T-helper 2 cell treated with Interferon-gamma antibody and Interleukin-4, amounts not matched to agents 5 μg/mL and 100 μg/mL, for 36 hours (primary cell): ENCODE measurements at regions not wholly inside any gene's neighbourhood (a gene's known extent, or its start where the extent isn't known, plus 50 kb on each side); places are given as distances from the start of the nearest gene placed in this dataset.
"Not testable (repeated sequence)": the region's sequence is repeated elsewhere in the genome, so short reads cannot be mapped to it uniquely, and the experiment has no call there.

ENCODE experiments used
- DNase-seq: peaks from one replicate; pipeline ENCODE4 v3.0.0; 2021; ENCODE audit warnings: low spot score
- H3K27ac Mint-ChIP-seq: one replicate; pipeline ENCODE4 v1.8.0; 2021; ENCODE audit warnings: mild to moderate bottlenecking, mixed read lengths
- H3K27me3 Mint-ChIP-seq: one replicate; pipeline ENCODE4 v1.8.0; 2021; ENCODE audit warnings: low read depth, mixed read lengths
- H3K36me3 Mint-ChIP-seq: one replicate; pipeline ENCODE4 v1.8.0; 2021; ENCODE audit warnings: low read depth, mixed read lengths
- H3K4me1 Mint-ChIP-seq: one replicate; pipeline ENCODE4 v1.8.0; 2021; ENCODE audit warnings: low read depth, mixed read lengths
- H3K4me3 Mint-ChIP-seq: one replicate; pipeline ENCODE4 v1.8.0; 2022; ENCODE audit warnings: mild to moderate bottlenecking, moderate library complexity, mixed read lengths
- H3K9me3 Mint-ChIP-seq: one replicate; pipeline ENCODE4 v1.8.0; 2021; ENCODE audit warnings: mixed read lengths

DNA sequence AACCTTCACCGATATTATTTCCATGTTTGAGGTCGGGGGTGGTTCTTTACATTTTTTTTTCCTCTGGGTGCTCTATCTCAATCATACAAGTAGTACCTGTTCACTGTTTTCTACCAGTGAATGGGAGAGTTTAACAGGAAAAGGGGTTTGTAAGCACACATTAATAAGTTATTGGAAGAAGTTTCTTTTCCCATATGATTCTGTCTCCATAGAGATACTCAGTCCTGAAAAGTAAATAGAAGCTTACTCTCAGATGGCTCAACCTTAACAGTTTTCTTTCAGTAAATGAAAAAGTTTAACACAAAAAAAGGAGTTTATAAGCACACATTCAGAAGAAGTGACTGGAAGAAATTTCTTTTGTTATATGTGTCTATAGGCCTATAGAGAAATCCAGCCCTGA, 995.6 kb upstream of the SLC39A10 start:
- Mint-ChIP-seq H3K27ac (no peak overlapping the region), H3K27me3 (no peaks in the 10 kb centered on the region)

DNA sequence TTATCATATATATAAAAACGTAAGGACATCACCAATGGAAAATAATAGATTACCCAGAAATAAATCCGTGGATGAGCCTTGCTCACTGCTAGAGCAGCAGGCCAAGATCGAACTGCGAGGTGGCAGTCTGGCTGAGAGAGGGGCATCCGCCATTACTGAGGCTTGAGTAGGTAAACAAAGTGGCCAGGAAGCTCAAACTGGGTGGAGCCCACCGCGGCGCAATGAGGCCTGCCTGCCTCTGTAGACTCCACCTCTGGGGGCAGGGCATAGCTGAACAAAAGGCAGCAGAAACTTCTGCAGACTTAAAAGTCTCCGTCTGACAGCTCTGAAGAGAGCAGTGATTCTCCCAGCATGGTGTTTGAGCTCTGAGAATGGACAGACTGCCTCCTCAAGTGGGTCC, 1018.0 kb upstream of the SLC39A10 start:
- not testable (repeated sequence) for H3K9me3 Mint-ChIP-seq

More for the DNA sequence above, 995.6 kb upstream of the SLC39A10 start:
- Mint-ChIP-seq H3K4me3 (no peak overlapping the region), H3K36me3 (no peaks in the 10 kb centered on the region), H3K9me3 (no peaks in the 10 kb centered on the region), H3K4me1 (no peaks in the 10 kb centered on the region)
- no peak for DNase-seq

DNA sequence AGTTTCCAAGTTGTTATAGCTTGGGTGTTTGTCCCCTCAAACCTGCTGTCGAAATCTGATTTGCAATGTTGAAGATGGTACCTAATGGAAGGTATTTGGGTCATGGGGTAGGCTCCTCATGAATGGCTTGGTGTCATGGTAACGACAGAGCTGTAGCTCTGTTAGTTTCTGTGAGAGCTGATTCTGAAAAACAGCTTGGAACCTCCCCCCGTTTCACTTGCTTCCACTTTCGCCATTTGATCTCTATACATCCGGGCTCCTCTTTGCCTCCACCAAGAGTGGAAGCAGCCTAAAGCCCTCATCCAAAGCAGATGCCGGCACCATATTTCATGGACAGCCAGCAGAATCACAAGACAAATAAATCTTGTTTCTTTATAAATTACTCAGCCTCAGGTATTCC, 1035.1 kb upstream of the SLC39A10 start:
- Mint-ChIP-seq H3K27ac (no peak overlapping the region), H3K4me1 (no peaks in the 10 kb centered on the region), H3K9me3 (no peaks in the 10 kb centered on the region), H3K36me3 (no peaks in the 10 kb centered on the region), H3K27me3 (no peaks in the 10 kb centered on the region), H3K4me3 (no peak overlapping the region)
- no peak for DNase-seq

More for the DNA sequence above, 1018.0 kb upstream of the SLC39A10 start:
- H3K36me3 Mint-ChIP-seq, H3K4me3 Mint-ChIP-seq, H3K4me1 Mint-ChIP-seq, H3K27ac Mint-ChIP-seq, DNase-seq, H3K27me3 Mint-ChIP-seq: not testable (repeated sequence)

GRCh38 chr2:194619366-194619765, 1037.7 kb upstream of the SLC39A10 start:
- H3K9me3 Mint-ChIP-seq: no peaks in the 10 kb centered on the region
- no peaks in the 10 kb centered on the region for H3K27me3 Mint-ChIP-seq
- H3K36me3 Mint-ChIP-seq: no peaks in the 10 kb centered on the region
- DNase-seq: no peak
- H3K4me1 Mint-ChIP-seq: no peaks in the 10 kb centered on the region
- H3K27ac Mint-ChIP-seq: no peak overlapping the region
- no peak overlapping the region for H3K4me3 Mint-ChIP-seq

GRCh38 chr2:194618432-194618831, 1038.6 kb upstream of the SLC39A10 start:
- DNase-seq: no peak
- H3K36me3 Mint-ChIP-seq: no peaks in the 10 kb centered on the region
- H3K9me3 Mint-ChIP-seq: no peaks in the 10 kb centered on the region
- no peak overlapping the region for H3K27ac Mint-ChIP-seq
- no peaks in the 10 kb centered on the region for H3K4me1 Mint-ChIP-seq
- no peaks in the 10 kb centered on the region for H3K27me3 Mint-ChIP-seq
- H3K4me3 Mint-ChIP-seq: no peak overlapping the region

DNA sequence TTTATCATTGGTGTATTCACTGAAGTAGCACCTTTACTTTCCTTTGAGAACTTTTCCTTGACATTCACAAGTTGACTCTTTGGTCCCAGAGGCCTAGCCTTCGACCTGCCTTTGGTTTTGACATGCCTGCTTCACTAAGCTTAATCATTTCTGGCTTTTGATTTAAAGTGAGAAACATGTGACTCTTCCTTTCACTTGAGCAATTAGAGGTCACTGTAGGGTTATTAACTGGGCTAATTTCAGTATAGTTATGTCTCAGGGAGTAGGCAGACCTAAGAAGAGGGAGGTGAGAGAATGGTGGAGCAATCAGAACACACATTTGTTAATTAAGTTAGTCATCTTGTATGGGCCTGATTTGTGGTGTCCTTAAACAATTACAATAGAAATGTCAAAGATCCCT, 1040.7 kb upstream of the SLC39A10 start:
- no peak for DNase-seq
- Mint-ChIP-seq H3K36me3 (no peaks in the 10 kb centered on the region), H3K4me1 (no peaks in the 10 kb centered on the region), H3K27ac (no peak overlapping the region), H3K4me3 (no peak overlapping the region), H3K27me3 (no peaks in the 10 kb centered on the region), H3K9me3 (peaks cover 2% of the 10 kb centered on the region)

DNA sequence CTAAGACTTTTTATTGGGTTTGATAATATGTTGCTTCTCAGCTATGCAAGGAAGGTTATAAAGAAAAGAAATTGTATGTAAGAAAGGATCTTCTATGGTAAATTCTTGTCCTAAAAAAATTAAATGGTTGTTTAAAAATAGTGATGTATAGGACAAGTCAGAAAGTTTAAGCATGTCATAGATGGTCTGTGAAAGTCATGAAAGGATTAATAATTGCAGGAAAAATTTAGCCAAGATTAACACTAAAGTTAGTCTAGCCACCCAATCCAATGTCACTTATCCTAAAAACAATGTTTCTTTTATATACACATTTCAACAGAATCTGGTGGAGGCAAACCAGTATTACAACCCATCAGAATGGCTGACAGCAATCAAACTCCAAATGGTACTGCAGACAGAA, 1046.7 kb upstream of the SLC39A10 start:
- Mint-ChIP-seq H3K4me3 (no peak overlapping the region), H3K27ac (no peak overlapping the region), H3K27me3 (no peaks in the 10 kb centered on the region), H3K9me3 (peaks cover 10% of the 10 kb centered on the region), H3K4me1 (no peaks in the 10 kb centered on the region), H3K36me3 (no peaks in the 10 kb centered on the region)
- DNase-seq: no peak

- no peak overlapping the region for H3K4me3 Mint-ChIP-seq
Measured at GRCh38 chr2:194603429-194603828, 1053.6 kb upstream of the SLC39A10 start.

DNA sequence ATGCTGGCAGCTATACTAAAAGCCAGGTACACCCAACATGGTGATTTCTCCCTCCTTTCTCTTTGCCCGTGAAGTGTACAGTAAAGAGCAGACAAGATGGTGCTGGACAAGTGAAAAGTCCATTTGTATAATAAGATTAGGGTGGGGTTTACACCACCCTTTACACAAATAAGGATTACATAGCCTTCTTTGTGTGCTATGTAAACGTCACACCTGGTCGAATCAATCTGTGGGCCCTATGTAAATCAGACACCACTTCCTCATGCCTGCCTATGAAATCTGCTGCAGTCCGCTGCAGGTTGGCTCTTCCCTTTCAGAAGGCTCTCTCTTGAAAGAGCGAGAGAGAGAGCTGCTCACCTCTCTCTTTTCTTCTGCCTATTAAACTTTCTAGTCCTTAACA, 1054.3 kb upstream of the SLC39A10 start:
- Mint-ChIP-seq H3K4me3 (no peak overlapping the region), H3K4me1 (no peaks in the 10 kb centered on the region), H3K9me3 (peaks cover 14% of the 10 kb centered on the region), H3K27me3 (no peaks in the 10 kb centered on the region), H3K36me3 (no peaks in the 10 kb centered on the region), H3K27ac (no peak overlapping the region)
- no peak for DNase-seq

More at GRCh38 chr2:194603429-194603828, 1053.6 kb upstream of the SLC39A10 start:
- Mint-ChIP-seq H3K27me3 (no peaks in the 10 kb centered on the region), H3K4me1 (no peaks in the 10 kb centered on the region), H3K9me3 (peaks cover 14% of the 10 kb centered on the region), H3K27ac (no peak overlapping the region), H3K36me3 (no peaks in the 10 kb centered on the region)
- no peak for DNase-seq

- Mint-ChIP-seq H3K27me3 (no peaks in the 10 kb centered on the region), H3K4me3 (no peak overlapping the region), H3K27ac (no peak overlapping the region), H3K9me3 (no peaks in the 10 kb centered on the region), H3K4me1 (no peaks in the 10 kb centered on the region), H3K36me3 (no peaks in the 10 kb centered on the region)
- DNase-seq: no peak
Measured at GRCh38 chr2:194591192-194591591, 1065.8 kb upstream of the SLC39A10 start.

- Mint-ChIP-seq H3K4me1 (no peaks in the 10 kb centered on the region), H3K27me3 (no peaks in the 10 kb centered on the region), H3K4me3 (no peak overlapping the region), H3K27ac (no peak overlapping the region), H3K9me3 (no peaks in the 10 kb centered on the region), H3K36me3 (no peaks in the 10 kb centered on the region)
- no peak for DNase-seq
Measured at GRCh38 chr2:194587739-194588270, 1069.2 kb upstream of the SLC39A10 start.

DNA sequence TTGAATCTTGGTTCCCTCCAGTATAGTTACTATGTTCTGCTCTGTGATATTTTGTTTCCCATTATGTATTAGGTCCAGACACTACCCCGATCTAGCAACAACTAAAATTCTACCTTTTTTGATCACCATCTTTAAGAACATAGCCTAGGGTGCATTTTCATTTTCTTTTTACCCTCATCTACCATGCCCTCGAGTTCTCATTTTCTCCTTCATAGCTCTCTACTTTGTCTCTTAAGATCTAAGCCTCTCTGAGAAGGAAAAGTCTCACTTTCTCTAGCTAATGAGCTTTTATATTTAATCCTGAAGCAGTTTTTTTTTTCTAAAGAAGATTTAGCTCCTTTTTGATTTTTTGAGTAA, 1089.4 kb upstream of the SLC39A10 start:
- H3K9me3 Mint-ChIP-seq: no peaks in the 10 kb centered on the region

DNA sequence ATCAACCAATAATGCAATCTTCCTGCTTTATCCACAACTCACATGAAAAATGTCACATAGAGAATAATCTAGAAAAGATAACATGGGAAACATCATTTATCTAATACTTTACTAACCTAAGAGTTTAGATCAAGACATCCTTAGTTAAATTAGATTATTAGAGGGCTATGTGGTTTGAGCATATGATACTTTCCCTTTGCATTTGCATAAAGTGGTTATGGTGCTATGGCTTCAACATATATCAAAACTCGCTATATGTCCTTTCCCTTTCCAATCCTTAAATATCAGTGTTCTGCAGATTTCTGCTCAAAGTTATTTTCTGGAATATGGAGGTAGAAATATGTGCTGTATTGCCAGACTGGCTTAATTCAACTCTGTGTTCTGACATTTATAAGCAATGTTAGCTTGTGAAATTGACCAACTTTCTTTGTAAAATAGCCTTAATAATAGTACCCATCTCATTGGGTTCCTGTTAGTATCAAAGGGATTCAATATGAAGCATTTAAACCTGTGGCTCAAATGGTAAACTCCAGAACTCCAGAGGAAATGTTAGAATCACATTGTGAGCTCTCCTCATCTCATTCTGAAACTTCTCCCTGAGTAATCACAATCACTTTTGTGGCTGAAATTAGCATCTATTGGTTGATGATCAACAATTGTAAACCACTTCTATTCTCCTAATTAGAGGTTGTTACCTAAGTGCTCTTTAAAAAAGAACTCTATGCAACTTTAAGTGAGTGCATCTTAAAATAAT, 1089.9 kb upstream of the SLC39A10 start:
- Mint-ChIP-seq H3K27me3 (no peaks in the 10 kb centered on the region), H3K27ac (no peak overlapping the region), H3K9me3 (no peaks in the 10 kb centered on the region), H3K36me3 (no peaks in the 10 kb centered on the region), H3K4me1 (no peaks in the 10 kb centered on the region), H3K4me3 (no peak overlapping the region)
- no peak for DNase-seq

More for the DNA sequence above, 1089.4 kb upstream of the SLC39A10 start:
- H3K36me3 Mint-ChIP-seq: no peaks in the 10 kb centered on the region
- no peak overlapping the region for H3K4me3 Mint-ChIP-seq
- H3K4me1 Mint-ChIP-seq: no peaks in the 10 kb centered on the region
- no peaks in the 10 kb centered on the region for H3K27me3 Mint-ChIP-seq
- no peak overlapping the region for H3K27ac Mint-ChIP-seq
- no peak for DNase-seq

GRCh38 chr2:194564422-194564821, 1092.6 kb upstream of the SLC39A10 start:
- no peaks in the 10 kb centered on the region for H3K27me3 Mint-ChIP-seq
- no peaks in the 10 kb centered on the region for H3K4me1 Mint-ChIP-seq
- no peak for DNase-seq
- H3K9me3 Mint-ChIP-seq: no peaks in the 10 kb centered on the region
- no peaks in the 10 kb centered on the region for H3K36me3 Mint-ChIP-seq
- H3K27ac Mint-ChIP-seq: no peak overlapping the region
- H3K4me3 Mint-ChIP-seq: no peak overlapping the region

DNA sequence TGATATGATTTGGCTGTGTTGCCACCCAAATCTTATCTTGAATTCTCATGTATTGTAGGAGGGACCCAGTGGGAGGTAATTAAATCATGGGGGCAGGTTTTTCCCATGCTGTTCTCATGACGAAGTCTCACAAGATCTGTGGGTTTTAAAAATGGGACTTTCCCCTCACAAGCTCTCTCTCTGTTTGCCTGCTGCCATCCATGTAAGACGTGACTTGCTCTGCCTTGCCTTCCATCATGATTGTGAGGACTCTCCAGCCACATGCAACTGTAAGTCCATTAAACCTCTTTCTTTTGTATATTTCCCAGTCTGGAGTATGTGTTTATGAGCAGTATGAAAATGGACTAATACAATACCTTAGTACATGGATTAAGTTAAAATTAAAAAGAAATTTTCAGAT, 1094.7 kb upstream of the SLC39A10 start:
- Mint-ChIP-seq H3K9me3 (no peaks in the 10 kb centered on the region), H3K4me3 (no peak overlapping the region), H3K27ac (no peak overlapping the region), H3K36me3 (no peaks in the 10 kb centered on the region), H3K4me1 (no peaks in the 10 kb centered on the region), H3K27me3 (no peaks in the 10 kb centered on the region)
- no peak for DNase-seq
